GM19395 (cell line): ENCODE measurements at regions not wholly inside any gene's neighbourhood (a gene's known extent, or its start where the extent isn't known, plus 50 kb on each side); places are given as distances from the start of the nearest gene placed in this dataset.

Experiments
- ATAC-seq: cut with Tn5 transposase; IDR thresholded peaks from one replicate; pipeline ENCODE4 v1.9.1; 2021; ENCODE audit warnings: mild to moderate bottlenecking, moderate library complexity; ENCODE audit not compliant: unreplicated experiment

DNA sequence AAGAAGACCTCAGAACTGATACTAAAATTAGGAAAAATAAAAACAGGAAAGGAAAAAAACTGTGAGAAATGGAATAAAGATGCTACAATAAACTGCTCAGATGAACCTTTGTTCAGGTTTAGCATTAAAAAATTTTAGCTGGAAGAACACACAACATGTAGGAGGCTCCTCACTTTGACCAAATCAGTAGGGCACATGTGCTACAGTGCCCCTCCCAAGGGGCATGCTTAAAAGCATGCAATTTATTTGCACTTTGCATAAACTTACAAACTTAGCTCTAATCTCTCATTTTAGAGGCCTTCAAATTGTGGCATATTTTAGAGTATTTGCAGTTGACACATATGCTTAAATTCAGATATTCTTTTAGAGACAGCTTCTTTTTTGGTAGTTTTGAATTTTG lies 570.2 kb downstream of the UTRN start:
- no peak for ATAC-seq

DNA sequence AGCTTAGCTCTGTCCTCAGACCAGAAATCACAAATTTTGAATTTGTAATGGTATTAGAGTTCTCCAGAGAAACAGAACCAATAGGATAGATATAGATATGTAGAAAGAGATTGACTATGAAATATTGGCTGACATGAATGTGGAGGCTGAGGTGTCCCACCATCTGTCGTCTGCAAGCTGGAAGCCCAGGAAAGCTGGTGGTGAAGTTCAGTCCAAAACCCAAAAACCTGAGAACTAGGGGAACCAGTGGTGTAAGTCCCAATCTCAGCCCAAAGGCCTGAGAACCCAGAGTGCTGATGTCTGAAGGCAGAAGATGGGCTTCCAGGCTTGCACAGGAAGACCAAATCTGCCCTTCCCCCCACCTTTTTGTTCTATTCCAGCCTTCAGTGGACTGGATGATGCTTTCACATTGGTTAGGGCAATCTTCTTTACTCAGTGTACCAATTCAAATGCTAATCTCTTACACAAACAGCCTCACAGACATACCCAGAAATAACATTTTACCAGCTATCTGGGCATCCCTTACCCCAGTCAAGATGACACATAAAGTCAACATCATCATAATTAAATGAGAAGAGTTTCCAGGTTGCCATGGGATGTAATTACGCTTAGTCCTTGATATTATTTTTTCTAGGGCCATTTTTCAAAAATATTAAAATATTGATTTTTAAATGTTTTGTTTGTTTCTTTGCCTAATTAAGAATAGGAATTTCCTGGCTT lies 570.8 kb downstream of the UTRN start:
- ATAC-seq: no peak

DNA sequence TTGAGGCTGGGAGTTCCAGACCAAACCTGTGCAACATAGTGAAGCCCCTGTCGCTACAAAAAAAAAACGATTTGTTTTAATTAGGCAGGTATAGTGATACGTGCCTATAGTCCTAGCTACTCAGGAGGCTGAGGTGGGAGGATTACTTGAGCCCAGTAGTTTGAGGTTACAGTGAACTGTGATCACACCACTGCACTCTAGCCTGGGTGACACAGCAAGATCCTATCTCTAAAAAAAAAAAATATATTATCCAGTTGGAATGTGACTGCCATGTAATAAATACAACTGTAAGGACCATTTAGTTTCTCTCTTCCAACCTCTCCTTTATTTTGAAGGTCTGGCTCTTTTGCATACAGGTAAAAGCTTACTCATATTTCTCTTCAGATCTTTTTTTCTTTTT lies 571.5 kb downstream of the UTRN start:
- no peak for ATAC-seq

DNA sequence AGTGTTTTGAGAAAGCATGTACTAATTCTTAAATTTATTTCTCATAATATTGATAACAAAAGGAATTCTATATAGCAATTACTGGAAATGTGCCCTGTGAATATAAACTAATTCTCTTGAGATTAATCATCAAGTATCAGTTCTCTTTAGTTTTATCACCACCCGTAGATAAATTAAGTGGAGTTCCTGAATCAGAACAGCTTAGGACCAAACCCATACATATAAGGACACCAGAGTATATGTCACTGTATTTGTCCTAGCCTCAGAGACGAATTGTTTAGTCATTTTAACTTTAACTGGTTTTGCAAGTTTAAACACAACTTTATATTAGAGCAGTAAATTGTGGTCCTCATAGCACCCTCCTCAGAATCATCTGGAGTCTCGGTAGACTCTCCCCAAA lies 572.0 kb downstream of the UTRN start:
- no peak for ATAC-seq

DNA sequence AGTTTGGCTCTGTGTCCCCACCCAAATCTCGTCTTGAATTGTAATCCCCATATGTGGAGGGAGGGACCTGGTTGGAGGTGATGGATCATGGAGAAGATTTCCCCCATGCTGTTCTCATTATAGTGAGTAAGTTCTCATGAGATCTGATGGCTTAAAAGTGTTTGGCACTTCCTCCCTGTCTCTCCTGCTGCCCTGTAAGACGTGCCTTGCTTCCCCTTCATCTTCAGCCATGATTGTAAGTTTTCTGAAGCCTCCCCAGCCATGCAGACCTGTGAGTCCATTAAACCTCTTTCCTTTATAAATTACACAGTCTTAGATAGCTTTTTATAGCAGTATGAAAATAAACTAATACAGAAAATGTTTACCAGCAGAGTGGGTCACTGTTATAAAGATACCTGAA lies 577.6 kb downstream of the UTRN start:
- ATAC-seq: no peak

DNA sequence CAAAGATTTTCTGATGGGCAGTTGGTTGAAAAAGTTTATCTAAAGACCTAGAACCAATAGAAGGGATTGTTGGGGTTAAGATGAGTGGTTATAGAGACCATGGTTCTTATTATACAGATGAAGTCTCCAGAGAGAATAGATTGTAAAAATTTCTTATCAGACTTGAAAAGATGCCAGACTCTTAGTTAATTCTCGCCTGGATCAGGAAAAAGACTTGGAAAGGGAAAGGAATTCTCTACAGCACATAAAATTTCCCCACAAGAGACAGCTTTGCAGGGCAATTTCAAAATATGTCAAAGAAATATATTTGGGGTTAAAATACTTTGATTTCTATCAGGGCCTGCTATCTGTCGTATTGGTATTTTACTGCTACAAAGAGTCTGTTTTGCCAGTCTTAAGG lies 582.6 kb downstream of the UTRN start:
- no peak for ATAC-seq

DNA sequence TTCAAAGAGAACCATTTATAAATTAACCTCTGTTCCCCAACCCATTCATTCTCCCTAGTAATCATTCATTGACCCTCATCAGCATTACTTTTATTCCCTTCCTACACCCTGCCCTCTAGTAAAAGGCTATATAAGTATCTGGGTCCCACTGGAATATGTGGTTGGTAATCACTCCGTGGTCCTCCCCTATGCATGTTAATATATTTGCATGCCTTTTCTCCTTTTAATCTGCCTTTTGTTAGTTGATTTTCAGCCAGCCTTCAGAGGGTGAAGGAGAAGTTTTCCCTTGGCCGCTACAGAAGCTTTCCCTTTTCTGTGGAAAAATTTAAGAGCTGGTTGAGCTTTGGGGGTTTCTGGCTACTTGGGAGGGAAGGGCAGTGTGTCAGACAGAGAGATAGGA lies 585.6 kb downstream of the UTRN start:
- no peak for ATAC-seq

DNA sequence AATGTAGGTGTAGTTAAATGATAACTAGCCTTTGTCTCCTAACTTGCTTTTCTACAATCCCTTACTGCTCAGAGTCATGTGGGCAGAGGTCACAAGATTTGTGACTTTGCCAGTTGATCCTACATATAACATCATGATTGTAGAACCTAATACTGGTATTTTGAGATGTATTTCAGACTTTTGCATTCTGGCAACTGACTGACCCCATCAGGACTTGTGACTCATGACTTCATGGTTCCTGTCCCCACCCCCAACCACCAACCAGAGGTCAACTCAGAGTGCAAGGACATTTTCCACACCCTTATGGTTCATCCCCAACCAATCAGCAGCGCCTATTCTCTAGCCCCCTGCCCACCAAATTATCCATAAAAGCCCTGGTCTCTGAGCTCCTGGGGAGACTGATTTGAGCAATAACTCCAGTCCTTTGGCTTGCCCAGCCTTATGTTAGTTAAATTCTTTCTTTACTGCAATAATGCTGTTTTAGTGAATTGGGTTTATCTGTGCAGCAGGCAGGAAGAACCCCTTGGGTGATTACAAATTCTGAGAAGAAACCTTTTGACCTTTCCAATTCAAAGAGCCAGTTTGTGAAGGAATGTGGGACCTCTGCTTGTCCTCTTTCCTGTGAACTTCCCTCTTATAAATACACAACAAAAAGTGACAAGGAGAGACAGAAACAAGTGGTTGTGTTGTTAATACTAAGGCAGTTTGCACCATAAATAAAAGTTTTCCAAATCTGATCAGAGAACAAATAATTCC lies 588.7 kb downstream of the UTRN start:
- ATAC-seq: no peak

DNA sequence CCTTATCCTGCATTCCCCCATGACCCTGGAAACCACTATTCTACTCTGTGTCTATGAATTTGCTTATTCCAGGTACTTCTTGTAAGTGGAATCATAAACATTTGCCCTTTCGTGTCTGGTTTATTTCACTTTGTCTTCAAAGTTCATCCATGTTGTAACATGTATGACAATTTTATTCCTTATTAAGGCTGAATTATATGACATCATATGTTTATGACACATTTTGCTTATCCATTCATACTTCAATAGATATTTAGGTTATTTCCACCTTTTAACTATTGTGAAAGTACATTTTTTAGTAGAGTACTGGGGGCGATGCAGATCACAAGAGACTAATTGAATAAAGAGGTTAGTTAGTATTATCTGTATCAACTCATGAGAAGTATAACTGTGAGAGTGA lies 591.6 kb downstream of the UTRN start:
- ATAC-seq: no peak

DNA sequence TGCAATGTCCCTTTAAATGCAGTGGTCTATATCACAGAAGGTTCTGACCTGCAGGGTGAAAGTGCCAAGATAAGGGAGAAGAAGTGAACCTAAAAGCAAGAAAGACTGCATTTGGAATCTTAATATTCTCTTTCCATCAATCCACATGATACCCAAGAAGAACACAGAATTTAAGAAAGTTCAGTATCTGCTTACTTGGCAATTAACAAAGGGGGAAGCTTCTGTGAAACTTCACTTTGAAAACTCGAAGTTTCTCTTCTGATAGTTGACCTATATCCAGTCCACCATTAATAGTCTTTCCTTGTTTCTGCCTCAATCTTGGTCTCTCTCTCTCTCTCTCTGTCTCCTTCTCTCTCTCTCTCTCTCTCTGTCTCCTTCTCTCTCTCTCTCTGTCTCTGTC lies 592.0 kb downstream of the UTRN start:
- no peak for ATAC-seq

DNA sequence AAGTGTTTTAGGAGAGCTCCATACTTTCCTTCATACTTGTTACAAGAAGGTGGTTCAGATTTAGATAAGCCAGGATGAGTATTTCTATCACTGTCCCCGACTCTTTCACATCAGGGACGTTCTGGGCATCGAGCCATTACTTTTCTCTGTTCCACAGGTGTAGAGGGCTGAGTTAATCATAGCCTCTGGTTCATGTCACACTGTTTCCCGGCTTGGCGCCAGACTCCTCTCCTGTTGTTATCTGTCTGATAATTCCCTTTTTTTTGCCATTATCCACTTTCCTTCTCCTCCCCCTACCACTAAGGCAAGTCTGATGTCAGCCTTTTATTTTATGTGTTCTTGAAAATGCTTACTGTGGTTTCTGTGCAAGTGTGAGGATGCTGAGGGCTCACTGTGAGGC lies 593.4 kb downstream of the UTRN start:
- no peak for ATAC-seq

DNA sequence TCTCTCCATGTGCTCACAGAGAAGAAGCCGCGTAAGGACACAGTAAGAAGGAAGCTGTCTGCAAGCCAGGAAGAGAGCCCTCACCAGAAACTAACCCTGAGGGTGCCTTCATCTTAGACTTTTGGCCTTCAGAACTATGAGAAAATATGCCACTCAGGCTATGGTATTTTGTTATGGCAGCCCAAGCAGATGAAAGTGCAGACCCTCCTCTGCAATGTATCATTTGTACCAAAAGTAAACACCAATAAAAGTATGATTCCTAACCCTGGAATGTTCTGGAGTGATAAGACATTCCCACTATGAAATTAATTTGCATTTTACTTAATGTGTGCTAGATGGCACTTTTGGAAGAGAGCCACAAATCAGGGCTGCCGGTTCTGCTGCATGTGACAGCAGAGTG lies 594.3 kb downstream of the UTRN start:
- ATAC-seq: no peak

DNA sequence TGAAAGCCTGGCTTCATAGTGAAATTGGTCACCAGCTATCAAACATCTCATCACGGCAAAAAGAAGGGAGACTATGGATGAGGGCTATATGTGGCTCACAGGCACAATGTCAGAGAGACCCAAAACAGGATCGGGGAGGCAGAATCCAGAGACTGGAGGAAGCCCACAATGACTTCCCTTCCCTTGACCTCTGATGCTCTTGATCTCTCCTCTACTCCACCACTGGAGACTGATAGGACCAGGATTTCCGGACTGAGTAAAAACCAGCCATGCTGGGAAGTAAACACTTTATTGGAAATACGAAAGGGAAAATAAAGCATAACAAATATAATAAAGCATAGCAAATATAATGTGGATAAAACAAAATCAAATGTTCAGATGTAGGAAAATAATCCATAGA lies 597.3 kb downstream of the UTRN start:
- ATAC-seq: no peak

DNA sequence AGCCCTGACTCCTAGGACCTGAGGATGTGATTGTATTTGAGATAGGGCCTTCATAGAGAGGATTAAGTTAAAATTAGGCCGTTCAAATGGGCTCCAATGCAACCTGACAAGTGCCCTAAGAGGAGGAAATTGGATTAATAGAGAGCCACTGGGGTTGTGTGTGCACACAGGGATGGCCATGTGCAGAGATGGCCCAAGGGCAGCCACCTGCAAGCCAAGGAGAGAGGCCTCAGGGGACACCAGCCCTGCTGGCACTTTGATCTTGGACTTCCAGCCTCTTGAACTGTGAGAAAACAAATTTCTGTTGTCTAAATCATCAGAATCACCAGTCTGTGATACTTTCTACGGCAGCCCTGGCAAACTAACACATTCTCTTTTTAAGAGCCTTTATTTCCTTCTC lies 598.8 kb downstream of the UTRN start:
- no peak for ATAC-seq

DNA sequence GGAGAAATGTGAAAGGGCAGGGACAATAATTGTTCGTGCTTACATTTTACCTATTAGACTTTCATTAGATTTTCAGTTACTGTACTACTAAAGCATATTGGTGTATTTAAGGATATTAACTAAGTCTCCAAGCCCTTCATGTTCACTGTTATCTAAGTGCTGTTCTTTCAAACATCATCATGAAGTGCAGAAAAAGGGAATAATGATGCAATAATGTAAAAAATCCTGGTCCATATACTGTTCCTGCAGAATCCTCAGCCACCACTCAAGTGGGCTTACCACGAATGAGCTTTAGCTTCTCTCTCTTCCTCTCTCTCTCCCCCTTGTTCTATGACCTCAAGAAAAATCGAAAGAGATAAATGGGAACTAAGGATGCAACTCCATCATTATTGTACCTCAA lies 600.7 kb downstream of the UTRN start:
- no peak for ATAC-seq

DNA sequence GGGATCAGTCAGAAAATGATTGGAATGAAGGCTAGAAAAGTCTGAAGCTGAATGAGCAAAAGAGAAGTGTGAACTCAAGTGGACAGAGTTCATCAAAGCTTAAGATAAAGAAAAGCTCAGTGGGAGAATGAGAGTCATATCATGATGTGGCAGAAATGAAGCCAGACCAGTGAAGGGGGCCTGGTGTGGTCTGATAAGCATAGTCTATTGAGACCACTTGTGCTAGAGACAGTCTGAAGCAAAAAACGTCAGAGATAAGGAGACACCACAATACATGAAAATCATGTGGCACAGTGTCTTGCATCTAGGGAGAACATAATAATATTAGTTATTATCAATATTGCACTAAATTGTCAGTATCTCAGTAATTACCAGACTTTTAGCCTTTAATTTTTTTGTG lies 601.5 kb downstream of the UTRN start:
- no peak for ATAC-seq

DNA sequence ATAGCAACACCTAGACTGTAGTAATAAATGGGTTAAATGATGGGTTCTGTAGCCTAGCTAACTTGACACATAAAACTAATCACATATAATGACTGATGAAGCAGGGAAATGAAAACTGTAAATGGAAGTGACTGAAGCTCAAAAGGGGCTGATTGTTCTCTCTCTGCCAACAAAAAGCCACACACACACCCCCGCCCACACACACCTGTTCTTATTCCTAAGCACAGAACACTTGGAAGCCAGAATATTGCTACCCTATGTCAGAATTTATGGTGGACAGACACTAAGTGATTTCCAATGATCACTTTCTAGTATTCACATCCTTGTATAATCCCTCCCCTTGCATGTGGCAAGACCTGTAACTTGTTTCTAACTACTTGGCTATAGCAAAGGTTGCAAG lies 603.5 kb downstream of the UTRN start:
- no peak for ATAC-seq

DNA sequence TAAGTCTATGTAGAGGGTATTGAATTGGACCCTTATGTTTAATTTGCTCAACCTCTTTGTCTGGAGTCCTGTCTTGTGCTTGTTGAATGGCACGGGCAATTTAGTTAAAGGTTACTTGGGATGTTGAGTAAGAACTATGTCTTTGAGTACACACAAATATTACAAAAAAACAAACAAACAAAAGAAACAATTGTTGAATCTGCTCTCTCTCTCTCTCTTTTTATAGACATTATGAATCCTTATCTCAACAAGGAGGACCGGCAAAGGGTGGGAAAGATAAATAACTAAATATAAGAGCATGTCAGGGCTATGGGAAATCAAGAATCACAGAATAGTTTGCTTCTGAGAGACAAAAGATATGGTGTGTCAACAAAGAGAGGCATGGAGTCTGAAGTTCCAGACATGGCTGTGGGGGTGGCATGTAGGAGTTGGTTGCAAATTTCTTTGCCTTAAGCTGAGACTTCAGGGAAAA lies 608.6 kb downstream of the UTRN start:
- ATAC-seq: no peak

DNA sequence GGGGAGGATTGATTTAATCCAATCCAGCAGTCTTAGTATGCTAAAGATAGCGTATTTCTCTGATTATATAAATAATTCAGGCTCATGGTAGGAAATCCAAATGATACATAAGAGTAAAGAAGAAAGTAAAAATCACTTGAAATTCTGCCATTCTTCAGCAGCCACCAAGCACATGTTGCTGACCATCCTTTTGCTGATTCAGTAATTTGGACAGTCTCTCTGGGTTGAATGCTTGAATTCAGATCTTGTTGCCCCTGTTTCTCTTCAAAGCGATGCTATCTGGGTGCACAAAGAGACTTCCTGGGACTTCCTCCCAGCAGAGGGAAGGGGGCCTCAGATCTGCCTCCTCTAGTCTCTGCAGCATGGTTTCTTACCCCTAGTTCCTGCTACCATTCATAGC lies 609.1 kb downstream of the UTRN start:
- no peak for ATAC-seq

DNA sequence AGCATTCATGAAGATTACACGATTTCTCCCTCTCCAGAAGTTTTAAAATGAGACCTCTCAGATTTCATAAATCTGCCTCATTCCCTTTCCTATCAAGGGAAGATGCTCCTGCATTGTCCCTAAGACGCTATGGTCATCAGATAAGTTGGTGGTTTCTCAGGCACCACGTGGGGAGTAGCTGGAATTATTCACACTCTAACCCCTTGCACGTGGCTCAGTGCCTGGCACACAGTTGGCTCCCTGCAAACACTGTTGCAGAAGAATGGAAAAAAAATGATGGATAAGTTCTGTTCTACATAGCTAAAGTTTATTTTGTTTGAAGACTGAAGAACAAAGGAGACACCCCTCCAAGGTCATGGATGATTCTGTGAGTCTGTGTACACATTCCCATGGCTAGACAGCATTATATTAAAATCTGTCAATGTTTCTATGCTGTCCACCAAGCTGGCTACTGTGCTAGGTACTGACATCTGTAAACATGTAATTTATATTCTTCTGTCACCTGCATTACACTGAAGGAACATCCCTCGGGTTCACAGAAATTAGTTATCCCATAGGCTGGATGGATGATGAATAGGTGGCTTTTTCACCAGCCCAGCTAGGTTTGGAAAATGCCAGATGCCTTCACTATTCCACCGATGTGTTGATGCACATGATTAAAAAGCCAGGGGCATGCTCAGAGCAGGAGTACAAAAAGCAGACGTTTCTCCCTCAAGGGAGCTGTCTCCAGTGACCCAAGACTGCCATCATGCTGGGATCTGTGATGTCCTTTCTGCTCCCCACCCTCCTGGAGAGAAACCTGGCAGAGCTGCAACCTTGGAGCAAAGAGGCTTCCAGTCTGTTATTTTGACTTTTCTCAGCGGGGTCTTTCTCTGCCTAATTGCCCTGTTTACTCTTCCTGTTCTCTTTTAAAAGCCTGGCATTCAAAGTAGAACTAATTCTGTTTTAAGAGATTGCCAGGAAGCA lies 610.5 kb downstream of the UTRN start:
- no peak for ATAC-seq

DNA sequence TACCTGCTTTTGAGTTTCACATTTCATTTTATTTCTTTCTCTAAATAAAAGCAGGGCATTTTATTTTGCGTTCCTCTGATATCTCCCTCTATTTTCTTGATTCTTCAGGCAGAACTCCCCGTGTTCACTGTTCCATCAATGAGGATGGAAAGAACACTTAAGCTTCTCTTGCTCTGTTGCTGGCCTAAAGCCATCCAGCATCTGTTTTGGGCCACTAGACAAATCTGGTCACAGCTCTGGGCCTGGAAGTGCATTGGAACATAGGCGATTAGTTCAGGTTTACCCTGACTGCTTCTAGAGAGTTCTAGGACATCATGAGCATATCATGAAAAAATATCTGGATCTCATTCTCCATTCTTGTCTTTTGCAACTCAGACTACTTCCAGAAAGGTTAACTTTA lies 611.2 kb downstream of the UTRN start:
- no peak for ATAC-seq

DNA sequence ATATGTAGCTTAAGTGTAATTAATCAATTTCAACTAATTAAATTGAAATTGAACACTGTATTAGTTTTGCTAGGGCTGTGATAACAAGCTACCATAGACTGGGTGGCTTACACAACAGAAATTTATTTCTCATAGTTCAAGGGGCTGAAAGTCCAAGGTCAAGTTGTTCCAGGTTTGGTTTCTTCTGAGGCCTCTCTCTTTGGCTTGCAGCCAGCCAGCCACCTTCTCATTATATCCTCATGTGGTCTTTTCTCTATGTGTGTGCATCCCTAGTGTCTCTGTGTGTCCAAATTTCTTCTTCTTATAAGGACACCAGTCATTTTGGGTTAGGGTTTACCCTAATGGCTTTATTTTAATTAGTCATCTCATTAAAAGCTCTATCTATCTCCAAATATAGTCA lies 611.7 kb downstream of the UTRN start:
- ATAC-seq: no peak
